Glutamatergic neuron (in vitro differentiated cells): ENCODE measurements at regions not wholly inside any gene's neighbourhood (a gene's known extent, or its start where the extent isn't known, plus 50 kb on each side); places are given as distances from the start of the nearest gene placed in this dataset.

Experiments used
- DNase-seq: peaks from one replicate; pipeline ENCODE4 v3.0.0; 2022
- H3K27ac Mint-ChIP-seq: one replicate; pipeline ENCODE4 v1.8.0; 2020; ENCODE audit warnings: mild to moderate bottlenecking, mixed read lengths, inconsistent platforms; ENCODE audit not compliant: unreplicated experiment
- H3K27me3 Mint-ChIP-seq: one replicate; pipeline ENCODE4 v1.8.0; 2020; ENCODE audit warnings: mild to moderate bottlenecking, moderate library complexity, mixed read lengths, inconsistent platforms; ENCODE audit not compliant: unreplicated experiment
- H3K36me3 Mint-ChIP-seq: one replicate; pipeline ENCODE4 v1.8.0; 2020; ENCODE audit warnings: mild to moderate bottlenecking, mixed read lengths, inconsistent platforms; ENCODE audit not compliant: unreplicated experiment
- H3K4me1 Mint-ChIP-seq: one replicate; pipeline ENCODE4 v1.8.0; 2020; ENCODE audit warnings: mild to moderate bottlenecking, low read depth, mixed read lengths, inconsistent platforms; ENCODE audit not compliant: unreplicated experiment
- H3K4me3 Mint-ChIP-seq: one replicate; pipeline ENCODE4 v1.8.0; 2020; ENCODE audit warnings: mild to moderate bottlenecking, mixed read lengths, inconsistent platforms; ENCODE audit not compliant: unreplicated experiment
- H3K9me3 Mint-ChIP-seq: one replicate; pipeline ENCODE4 v1.8.0; 2020; ENCODE audit warnings: mild to moderate bottlenecking, moderate library complexity, mixed read lengths, inconsistent platforms; ENCODE audit not compliant: unreplicated experiment
- CTCF ChIP-seq: fragments of 200-600 bp; sonication (generic); IDR thresholded peaks from one replicate; pipeline ENCODE4 v1.5.0; 2021; ENCODE audit not compliant: partially characterized antibody, unreplicated experiment

GRCh38 chr4:26009502-26009901 is 95.5 kb downstream of the SMIM20 start:
- Mint-ChIP-seq H3K9me3 (no peaks in the 10 kb centered on the region), H3K27me3 (no peaks in the 10 kb centered on the region), H3K36me3 (no peaks in the 10 kb centered on the region), H3K27ac (no peak overlapping the region), H3K4me3 (no peak overlapping the region), H3K4me1 (peaks cover 6% of the 10 kb centered on the region)
- TF ChIP-seq CTCF, result no peak
- no peak for DNase-seq

GRCh38 chr4:26010304-26010703 is 96.3 kb downstream of the SMIM20 start:
- TF ChIP-seq CTCF, result no peak
- Mint-ChIP-seq H3K36me3 (no peaks in the 10 kb centered on the region), H3K4me3 (no peak overlapping the region), H3K27me3 (no peaks in the 10 kb centered on the region), H3K27ac (no peak overlapping the region), H3K9me3 (no peaks in the 10 kb centered on the region), H3K4me1 (peaks cover 6% of the 10 kb centered on the region)
- DNase-seq, result no peak

GRCh38 chr4:26013629-26014028 is 99.6 kb downstream of the SMIM20 start:
- no peak overlapping the region for H3K4me3 Mint-ChIP-seq
- H3K27me3 Mint-ChIP-seq, result no peaks in the 10 kb centered on the region
- TF ChIP-seq CTCF, result no peak
- H3K36me3 Mint-ChIP-seq, result no peaks in the 10 kb centered on the region
- H3K27ac Mint-ChIP-seq, result no peak overlapping the region
- no peak for DNase-seq
- peaks cover 6% of the 10 kb centered on the region for H3K4me1 Mint-ChIP-seq
- H3K9me3 Mint-ChIP-seq, result no peaks in the 10 kb centered on the region

- H3K4me1 Mint-ChIP-seq, result peaks cover 6% of the 10 kb centered on the region
- no peak for DNase-seq
- H3K27ac Mint-ChIP-seq, result no peak overlapping the region
Measured at GRCh38 chr4:26015133-26015651, 101.2 kb downstream of the SMIM20 start.

GRCh38 chr4:26015906-26016305 is 101.9 kb downstream of the SMIM20 start:
- Mint-ChIP-seq H3K36me3 (no peaks in the 10 kb centered on the region), H3K4me3 (no peak overlapping the region), H3K4me1 (peaks cover 6% of the 10 kb centered on the region), H3K9me3 (no peaks in the 10 kb centered on the region), H3K27me3 (no peaks in the 10 kb centered on the region), H3K27ac (no peak overlapping the region)
- TF ChIP-seq CTCF, result no peak
- DNase-seq, result no peak

More at GRCh38 chr4:26015133-26015651, 101.2 kb downstream of the SMIM20 start:
- H3K4me3 Mint-ChIP-seq, result no peak overlapping the region
- TF ChIP-seq CTCF, result no peak
- H3K9me3 Mint-ChIP-seq, result no peaks in the 10 kb centered on the region
- no peaks in the 10 kb centered on the region for H3K27me3 Mint-ChIP-seq
- no peaks in the 10 kb centered on the region for H3K36me3 Mint-ChIP-seq
